ENCODE measurements at regions not wholly inside any gene's neighbourhood (a gene's known extent, or its start where the extent isn't known, plus 50 kb on each side); places are given as distances from the start of the nearest gene placed in this dataset.

- ChIA-PET POLR2A (ENCODE audit: partially characterized antibody) (no interaction called here), CTCF (ENCODE audit: partially characterized antibody) (no interaction called here)
- Histone ChIP-seq H3K9me3 (ENCODE audit: insufficient read depth in 2 of 2, low read depth in 1 of 2, low read length in 1 of 2) (peaks cover 0 to 3% of the 10 kb centered on the region in 2 experiments; a peak in 1 of 4 replicates), H3K18ac (ENCODE audit: extremely low read depth, low read length) (no peak overlapping the region), H2AFZ (ENCODE audit: low read length) (no peak overlapping the region), H2BK120ac (replicated peaks; ENCODE audit: low read depth, low read length) (no peak overlapping the region), H3K23ac (ENCODE audit: insufficient read length) (no peak overlapping the region), H3K27me3 (replicated peaks in 1 of 4; ENCODE audit: control insufficient read depth in 3 of 4, extremely low read depth in 1 of 4, insufficient read depth in 3 of 4, low read length in 3 of 4) (no peaks in the 10 kb centered on the region), H4K91ac (replicated peaks; ENCODE audit: insufficient read length, low read length) (no peak overlapping the region), H3K4me2 (ENCODE audit: insufficient read depth in 1 of 2, low read depth in 2 of 2, low read length in 2 of 2) (no peak overlapping the region), H2BK12ac (ENCODE audit: low read depth, low read length) (no peak overlapping the region), H3K79me2 (ENCODE audit: control insufficient read depth in 1 of 2, insufficient read depth in 2 of 2, low read length in 2 of 2) (no peaks in the 10 kb centered on the region), H2BK20ac (ENCODE audit: low read length) (no peak overlapping the region), H3K23me2 (ENCODE audit: low read depth, low read length) (no peaks in the 10 kb centered on the region), H3K4me3 (ENCODE audit: extremely low read depth in 1 of 4, insufficient read depth in 2 of 4, low read depth in 3 of 4, low read length in 4 of 4) (no peak overlapping the region), H2AK5ac (ENCODE audit: low read depth, low read length) (no peak overlapping the region), H3K36me3 (ENCODE audit: control insufficient read depth in 2 of 4, insufficient read depth in 4 of 4, low read length in 3 of 4) (no peaks in the 10 kb centered on the region), H3K4me1 (replicated peaks in 1 of 4; ENCODE audit: control insufficient read depth in 3 of 4, insufficient read depth in 4 of 4, low read length in 3 of 4) (no peaks in the 10 kb centered on the region), H3K4ac (replicated peaks; ENCODE audit: insufficient read length, low read depth, low read length) (no peak overlapping the region), H3K14ac (ENCODE audit: insufficient read length) (no peak overlapping the region), H3K79me1 (ENCODE audit: low read depth, low read length) (no peaks in the 10 kb centered on the region), H4K20me1 (replicated peaks in 1 of 2; ENCODE audit: control insufficient read depth in 1 of 2, insufficient read depth in 2 of 2, low read length in 2 of 2) (no peaks in the 10 kb centered on the region), H2BK15ac (ENCODE audit: low read length) (no peak overlapping the region), H4K5ac (ENCODE audit: insufficient read length, low read depth, low read length) (no peak overlapping the region), H3K56ac (replicated peaks; ENCODE audit: insufficient read length, low read depth, low read length) (no peak overlapping the region), H3K9ac (replicated peaks in 1 of 4; ENCODE audit: extremely low read depth in 1 of 4, low read depth in 3 of 4, low read length in 3 of 4) (no peak overlapping the region), H2BK5ac (ENCODE audit: low read depth, low read length) (no peak overlapping the region), H3K27ac (ENCODE audit: low read depth, low read length) (no peak overlapping the region), H4K8ac (ENCODE audit: extremely low read depth, insufficient read depth, low read length) (no peak overlapping the region)
- TF ChIP-seq KDM4A (IDR thresholded peaks at IDR 0.05; ENCODE audit: low read depth, low read length, severe bottlenecking) (no peak), SP1 (IDR thresholded peaks at IDR 0.05; ENCODE audit: low read depth, low read length) (no peak), TAF7 (optimal IDR thresholded peaks at IDR 0.05; ENCODE audit: borderline replicate concordance, low read depth, low read length) (no peak), POLR2AphosphoS5 (IDR thresholded peaks at IDR 0.05; ENCODE audit: low read depth, low read length) (no peak), NRF1 (IDR thresholded peaks at IDR 0.05; ENCODE audit: low read depth, low read length) (no peak)
- FAIRE-seq, result no peak
- no peak for DNase-seq (ENCODE audit: low read depth in 1 of 2, low spot score in 2 of 2)
Measured at GRCh38 chr6:120511712-120512111, 822.6 kb downstream of the TBC1D32 start.
